Activated T-cell treated with anti-CD3 and anti-CD28 coated beads, Interleukin-2, amount 50 U/mL, for 4 hours (primary cell): ENCODE measurements at regions not wholly inside any gene's neighbourhood (a gene's known extent, or its start where the extent isn't known, plus 50 kb on each side); places are given as distances from the start of the nearest gene placed in this dataset.
"Not testable (repeated sequence)": the region's sequence is repeated elsewhere in the genome, so short reads cannot be mapped to it uniquely, and the experiment has no call there.

Experiments used
- ATAC-seq, 2 donors: fragments of 200-7000 bp; cut with Tn5 transposase; one replicate each; pipeline ENCODE4 v1.10.0; 2021
- DNase-seq: peaks from one replicate; pipeline ENCODE4 v3.0.0-alpha.2; 2020
- H3K27me3 Mint-ChIP-seq: one replicate; pipeline ENCODE4 v1.8.0; 2021; ENCODE audit warnings: low read depth, mixed read lengths
- H3K36me3 Mint-ChIP-seq: one replicate; pipeline ENCODE4 v1.8.0; 2022; ENCODE audit warnings: mixed read lengths; ENCODE audit not compliant: insufficient read depth
- H3K4me1 Mint-ChIP-seq: one replicate; pipeline ENCODE4 v1.8.0; 2021; ENCODE audit warnings: low read depth, mixed read lengths
- H3K4me3 Mint-ChIP-seq: one replicate; pipeline ENCODE4 v1.8.0; 2021; ENCODE audit warnings: mild to moderate bottlenecking, moderate library complexity, mixed read lengths
- H3K9me3 Mint-ChIP-seq: one replicate; pipeline ENCODE4 v1.8.0; 2021; ENCODE audit warnings: mixed read lengths

GRCh38 chr3:159881208-159881607, 107.4 kb upstream of the IL12A start:
- no peaks in the 10 kb centered on the region for H3K36me3 Mint-ChIP-seq
- H3K27me3 Mint-ChIP-seq, result peaks cover 6% of the 10 kb centered on the region
- DNase-seq (no peak), ATAC-seq (no peak)
- no peaks in the 10 kb centered on the region for H3K9me3 Mint-ChIP-seq
- H3K4me1 Mint-ChIP-seq, result no peaks in the 10 kb centered on the region
- H3K4me3 Mint-ChIP-seq, result no peak overlapping the region

DNA sequence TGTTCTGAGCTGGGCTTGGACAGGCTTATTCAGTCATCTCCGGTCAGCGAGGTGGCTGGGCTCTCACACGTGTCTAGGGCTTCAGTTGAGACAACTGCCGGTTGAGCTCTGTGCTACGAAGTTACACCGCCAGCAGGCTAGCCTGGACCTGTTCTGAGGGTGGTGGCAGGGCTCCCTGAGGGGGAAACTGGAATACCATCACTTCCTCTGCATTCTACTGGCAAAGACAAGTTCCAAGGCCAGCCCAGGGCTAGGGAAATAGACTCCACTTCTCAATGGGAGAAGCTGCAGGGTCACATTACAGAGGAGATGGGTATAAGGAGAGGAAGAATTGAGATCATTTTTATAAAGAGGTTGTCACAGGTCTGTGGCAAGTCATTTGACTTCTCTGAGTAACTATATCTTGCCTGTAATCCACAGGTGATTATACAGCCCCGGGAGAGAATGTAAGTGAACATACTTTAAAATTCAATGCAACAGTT, 106.8 kb upstream of the IL12A start:
- no peak for ATAC-seq
- Mint-ChIP-seq H3K9me3 (no peaks in the 10 kb centered on the region), H3K4me3 (no peak overlapping the region), H3K36me3 (no peaks in the 10 kb centered on the region), H3K4me1 (no peaks in the 10 kb centered on the region), H3K27me3 (peaks cover 5% of the 10 kb centered on the region)
- DNase-seq, result no peak

DNA sequence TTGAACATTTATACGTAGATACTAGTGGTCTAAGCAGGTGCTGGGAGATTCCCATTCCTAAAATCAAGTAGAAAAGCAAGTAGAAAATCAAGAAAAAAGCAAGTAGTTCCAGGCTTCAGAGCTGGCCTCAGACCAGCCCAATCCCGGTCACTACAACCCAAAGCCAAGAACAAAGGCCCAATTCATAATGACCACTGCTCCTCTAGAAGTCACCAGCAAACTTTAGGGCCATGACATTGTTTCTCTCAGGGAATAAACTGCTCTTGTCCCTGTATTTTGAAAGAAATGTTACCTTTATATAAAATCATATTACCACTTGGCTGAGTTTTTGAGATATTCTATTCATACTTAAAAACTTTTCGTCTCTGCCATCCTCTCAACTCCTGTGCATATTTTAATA, 106.3 kb upstream of the IL12A start:
- Mint-ChIP-seq H3K36me3 (no peaks in the 10 kb centered on the region), H3K4me3 (no peak overlapping the region), H3K9me3 (no peaks in the 10 kb centered on the region)

GRCh38 chr3:159882790-159883779, 105.5 kb upstream of the IL12A start:
- no peaks in the 10 kb centered on the region for H3K9me3 Mint-ChIP-seq
- ATAC-seq (no peak), DNase-seq (no peak)
- no peak overlapping the region for H3K4me3 Mint-ChIP-seq
- H3K27me3 Mint-ChIP-seq, result peaks cover 2% of the 10 kb centered on the region
- no peaks in the 10 kb centered on the region for H3K36me3 Mint-ChIP-seq
- H3K4me1 Mint-ChIP-seq, result no peaks in the 10 kb centered on the region

More for the DNA sequence above, 106.3 kb upstream of the IL12A start:
- H3K27me3 Mint-ChIP-seq, result peaks cover 5% of the 10 kb centered on the region
- H3K4me1 Mint-ChIP-seq, result no peaks in the 10 kb centered on the region
- no peak for DNase-seq
- ATAC-seq, result no peak

- Mint-ChIP-seq H3K27me3 (peaks cover 2% of the 10 kb centered on the region), H3K4me1 (no peaks in the 10 kb centered on the region), H3K36me3 (no peaks in the 10 kb centered on the region), H3K4me3 (no peak overlapping the region), H3K9me3 (no peaks in the 10 kb centered on the region)
- ATAC-seq (no peak), DNase-seq (no peak)
These were observed 103.8 kb upstream of the IL12A start for GRCh38 chr3:159884661-159885402.

- no peaks in the 10 kb centered on the region for H3K36me3 Mint-ChIP-seq
- no peaks in the 10 kb centered on the region for H3K4me1 Mint-ChIP-seq
- no peak for ATAC-seq
These were observed 102.6 kb upstream of the IL12A start for GRCh38 chr3:159886050-159886449.

GRCh38 chr3:159886530-159886929, 102.1 kb upstream of the IL12A start:
- H3K36me3 Mint-ChIP-seq, DNase-seq, ATAC-seq, H3K4me3 Mint-ChIP-seq, H3K27me3 Mint-ChIP-seq, H3K9me3 Mint-ChIP-seq, H3K4me1 Mint-ChIP-seq: not testable (repeated sequence)

More at GRCh38 chr3:159886050-159886449, 102.6 kb upstream of the IL12A start:
- no peak overlapping the region for H3K4me3 Mint-ChIP-seq
- no peak for DNase-seq
- H3K27me3 Mint-ChIP-seq, result peaks cover 4% of the 10 kb centered on the region
- H3K9me3 Mint-ChIP-seq, result no peaks in the 10 kb centered on the region

DNA sequence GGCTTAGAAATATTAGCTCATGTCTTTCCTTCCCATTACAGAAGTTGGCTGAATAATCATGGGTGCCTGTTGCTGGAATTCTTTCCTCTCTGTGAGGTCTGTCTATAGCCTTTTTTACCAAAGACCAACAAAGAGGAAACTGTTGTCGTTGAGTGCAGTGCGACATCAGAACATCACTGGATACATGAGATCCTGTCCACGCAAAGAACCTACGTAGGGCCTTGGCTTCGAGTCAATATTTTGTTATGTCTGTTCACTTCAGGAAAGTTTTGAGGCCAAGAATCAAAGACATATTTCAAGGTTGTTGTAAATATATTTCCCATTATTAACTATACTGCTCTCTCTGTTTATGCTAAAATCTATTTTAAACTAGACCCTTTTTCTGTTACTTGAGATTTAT, 101.5 kb upstream of the IL12A start:
- Mint-ChIP-seq H3K27me3 (peaks cover 4% of the 10 kb centered on the region), H3K36me3 (no peaks in the 10 kb centered on the region), H3K4me1 (no peaks in the 10 kb centered on the region), H3K9me3 (no peaks in the 10 kb centered on the region), H3K4me3 (no peak overlapping the region)
- ATAC-seq (no peak), DNase-seq (no peak)

GRCh38 chr3:159887911-159888310, 100.7 kb upstream of the IL12A start:
- Mint-ChIP-seq H3K27me3 (peaks cover 4% of the 10 kb centered on the region), H3K9me3 (no peaks in the 10 kb centered on the region), H3K4me3 (no peak overlapping the region), H3K4me1 (no peaks in the 10 kb centered on the region), H3K36me3 (no peaks in the 10 kb centered on the region)
- ATAC-seq (no peak), DNase-seq (no peak)

- H3K4me1 Mint-ChIP-seq, result no peaks in the 10 kb centered on the region
- no peaks in the 10 kb centered on the region for H3K9me3 Mint-ChIP-seq
- no peak for DNase-seq
- ATAC-seq, result no peak
- H3K4me3 Mint-ChIP-seq, result no peak overlapping the region
- H3K27me3 Mint-ChIP-seq, result peaks cover 2% of the 10 kb centered on the region
- H3K36me3 Mint-ChIP-seq, result no peaks in the 10 kb centered on the region
These were observed 96.4 kb upstream of the IL12A start for GRCh38 chr3:159892171-159892795.

GRCh38 chr3:159892801-159893200, 95.8 kb upstream of the IL12A start:
- Mint-ChIP-seq H3K36me3 (no peaks in the 10 kb centered on the region), H3K4me1 (no peaks in the 10 kb centered on the region), H3K4me3 (no peak overlapping the region), H3K9me3 (no peaks in the 10 kb centered on the region), H3K27me3 (peaks cover 2% of the 10 kb centered on the region)
- DNase-seq (no peak), ATAC-seq (no peak)

DNA sequence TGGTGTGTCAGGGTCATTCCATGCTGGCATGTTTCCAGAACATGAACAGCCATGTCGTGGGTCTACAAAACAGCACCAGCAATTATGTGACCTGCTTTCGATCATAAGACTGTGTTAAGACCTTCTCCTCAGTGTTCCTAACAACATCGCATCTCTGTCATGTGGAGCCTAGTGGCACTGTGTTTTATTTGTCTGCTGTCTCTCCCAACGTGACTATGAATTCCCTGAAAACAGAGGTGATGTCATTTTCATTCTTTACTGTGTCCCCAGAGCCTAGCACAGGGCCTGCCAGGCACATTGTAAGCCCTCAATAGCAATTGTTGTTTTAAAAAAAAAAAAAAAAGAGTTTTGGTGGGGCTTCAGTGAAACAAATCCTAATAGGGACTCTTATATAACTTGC, 94.2 kb upstream of the IL12A start:
- no peaks in the 10 kb centered on the region for H3K9me3 Mint-ChIP-seq
- H3K27me3 Mint-ChIP-seq, result peaks cover 2% of the 10 kb centered on the region
- no peak overlapping the region for H3K4me3 Mint-ChIP-seq
- H3K36me3 Mint-ChIP-seq, result no peaks in the 10 kb centered on the region
- no peaks in the 10 kb centered on the region for H3K4me1 Mint-ChIP-seq
- DNase-seq (no peak), ATAC-seq (no peak)

GRCh38 chr3:159895430-159895829, 93.2 kb upstream of the IL12A start:
- H3K36me3 Mint-ChIP-seq, result no peaks in the 10 kb centered on the region
- no peak overlapping the region for H3K4me3 Mint-ChIP-seq
- H3K4me1 Mint-ChIP-seq, result no peaks in the 10 kb centered on the region
- DNase-seq (no peak), ATAC-seq (no peak)
- H3K27me3 Mint-ChIP-seq, result peaks cover 2% of the 10 kb centered on the region
- no peaks in the 10 kb centered on the region for H3K9me3 Mint-ChIP-seq

- H3K27me3 Mint-ChIP-seq, result peaks cover 4% of the 10 kb centered on the region
- no peak for ATAC-seq
- no peak overlapping the region for H3K4me3 Mint-ChIP-seq
- no peak for DNase-seq
- H3K4me1 Mint-ChIP-seq, result no peaks in the 10 kb centered on the region
- no peaks in the 10 kb centered on the region for H3K9me3 Mint-ChIP-seq
- H3K36me3 Mint-ChIP-seq, result no peaks in the 10 kb centered on the region
These were observed 92.1 kb upstream of the IL12A start for GRCh38 chr3:159896543-159896942.
